ENCODE measurements at regions not wholly inside any gene's neighbourhood (a gene's known extent, or its start where the extent isn't known, plus 50 kb on each side); places are given as distances from the start of the nearest gene placed in this dataset.

DNA sequence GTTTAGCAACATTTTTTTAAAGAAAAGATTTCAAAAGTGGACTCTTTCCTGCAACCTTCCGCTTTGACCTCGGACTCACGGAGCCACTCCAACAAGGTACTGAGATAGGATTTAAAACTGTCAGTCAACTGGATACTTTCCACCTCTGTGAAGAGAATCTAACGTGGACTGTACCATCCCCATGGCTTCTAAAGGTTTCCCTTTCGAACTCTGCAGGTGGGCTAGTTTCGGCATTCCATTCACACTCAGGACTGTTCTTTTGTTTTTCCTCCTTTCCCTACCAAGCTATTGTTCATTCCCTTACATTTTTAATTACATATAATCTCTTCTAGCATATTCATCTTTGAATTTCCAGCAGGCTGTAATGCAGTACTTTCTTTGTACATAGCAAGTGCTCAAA, 88.5 kb upstream of the AKIP1 start:
- H3K4me3 ChIP-seq (ENCODE audit: low read depth, low read length) = no peak overlapping the region
- TF ChIP-seq, protein P1, sequence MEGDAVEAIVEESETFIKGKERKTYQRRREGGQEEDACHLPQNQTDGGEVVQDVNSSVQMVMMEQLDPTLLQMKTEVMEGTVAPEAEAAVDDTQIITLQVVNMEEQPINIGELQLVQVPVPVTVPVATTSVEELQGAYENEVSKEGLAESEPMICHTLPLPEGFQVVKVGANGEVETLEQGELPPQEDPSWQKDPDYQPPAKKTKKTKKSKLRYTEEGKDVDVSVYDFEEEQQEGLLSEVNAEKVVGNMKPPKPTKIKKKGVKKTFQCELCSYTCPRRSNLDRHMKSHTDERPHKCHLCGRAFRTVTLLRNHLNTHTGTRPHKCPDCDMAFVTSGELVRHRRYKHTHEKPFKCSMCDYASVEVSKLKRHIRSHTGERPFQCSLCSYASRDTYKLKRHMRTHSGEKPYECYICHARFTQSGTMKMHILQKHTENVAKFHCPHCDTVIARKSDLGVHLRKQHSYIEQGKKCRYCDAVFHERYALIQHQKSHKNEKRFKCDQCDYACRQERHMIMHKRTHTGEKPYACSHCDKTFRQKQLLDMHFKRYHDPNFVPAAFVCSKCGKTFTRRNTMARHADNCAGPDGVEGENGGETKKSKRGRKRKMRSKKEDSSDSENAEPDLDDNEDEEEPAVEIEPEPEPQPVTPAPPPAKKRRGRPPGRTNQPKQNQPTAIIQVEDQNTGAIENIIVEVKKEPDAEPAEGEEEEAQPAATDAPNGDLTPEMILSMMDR (conservative IDR thresholded peaks at IDR 0.05; ENCODE audit: low read depth, low read length) = no peak
- no peak for DNase-seq (ENCODE audit: low read depth)

DNA sequence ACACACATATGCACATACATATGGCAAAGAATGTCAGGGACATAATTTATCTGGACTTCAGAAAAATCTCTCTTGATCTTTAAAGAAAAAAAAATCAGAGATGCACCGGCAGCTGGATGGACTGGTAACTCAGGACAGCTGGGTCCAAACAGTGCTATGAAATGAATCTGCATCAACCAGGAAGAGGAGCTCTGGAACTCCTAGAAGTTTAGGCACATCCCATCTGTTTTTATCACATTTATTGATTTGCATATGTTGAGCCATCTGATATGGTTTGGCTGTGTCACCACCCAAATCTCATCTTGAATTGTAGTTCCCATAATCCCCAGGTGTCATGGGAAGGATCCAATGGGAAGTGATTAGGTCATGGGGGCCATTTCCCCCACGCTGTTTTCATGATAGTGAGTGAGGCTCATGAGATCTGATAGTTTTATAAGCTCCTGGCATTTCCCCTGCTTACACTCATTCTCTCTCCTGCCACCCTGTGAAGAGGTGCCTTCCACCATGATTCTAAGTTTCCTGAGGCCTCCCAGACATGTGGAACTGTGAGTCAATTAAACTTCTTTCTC, 87.7 kb upstream of the AKIP1 start:
- no peak overlapping the region for H3K4me3 ChIP-seq (ENCODE audit: low read depth, low read length)
- TF ChIP-seq, protein P1 (conservative IDR thresholded peaks at IDR 0.05; ENCODE audit: low read depth, low read length) = no peak
- no peak for DNase-seq (ENCODE audit: low read depth)

DNA sequence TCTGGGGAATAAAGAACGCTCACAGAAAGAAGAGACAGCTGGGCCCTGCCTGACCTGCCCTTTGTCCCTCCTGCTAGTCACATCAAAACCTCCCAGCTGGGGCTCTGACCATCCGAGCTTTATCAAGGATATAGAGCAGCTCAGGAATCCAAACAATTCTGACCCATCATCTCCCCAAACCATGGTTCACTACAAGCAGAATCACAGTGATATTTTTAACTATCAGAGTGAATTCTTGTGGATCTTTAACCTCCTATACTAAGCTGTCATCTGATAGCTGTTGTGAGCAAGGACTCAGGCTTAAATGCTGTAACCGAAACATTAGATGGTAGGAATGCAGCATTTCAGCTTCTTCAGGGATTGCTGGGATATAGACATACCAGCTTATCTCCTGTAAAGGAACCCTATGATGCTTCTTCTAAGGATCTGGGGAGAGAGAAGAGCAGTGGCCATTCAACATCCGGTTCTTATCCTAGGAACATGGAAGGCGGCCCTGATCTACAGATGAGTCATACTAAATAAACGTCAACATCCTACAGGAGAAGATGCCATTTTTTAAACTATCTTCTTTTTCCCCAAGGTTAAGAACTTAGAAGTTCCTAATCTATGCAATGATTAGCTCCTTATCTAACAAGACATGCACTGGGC, 84.7 kb upstream of the AKIP1 start:
- H3K4me3 ChIP-seq (ENCODE audit: low read depth, low read length) = no peak overlapping the region
- TF ChIP-seq, protein P1 (conservative IDR thresholded peaks at IDR 0.05; ENCODE audit: low read depth, low read length) = no peak
- DNase-seq (ENCODE audit: low read depth) = no peak

DNA sequence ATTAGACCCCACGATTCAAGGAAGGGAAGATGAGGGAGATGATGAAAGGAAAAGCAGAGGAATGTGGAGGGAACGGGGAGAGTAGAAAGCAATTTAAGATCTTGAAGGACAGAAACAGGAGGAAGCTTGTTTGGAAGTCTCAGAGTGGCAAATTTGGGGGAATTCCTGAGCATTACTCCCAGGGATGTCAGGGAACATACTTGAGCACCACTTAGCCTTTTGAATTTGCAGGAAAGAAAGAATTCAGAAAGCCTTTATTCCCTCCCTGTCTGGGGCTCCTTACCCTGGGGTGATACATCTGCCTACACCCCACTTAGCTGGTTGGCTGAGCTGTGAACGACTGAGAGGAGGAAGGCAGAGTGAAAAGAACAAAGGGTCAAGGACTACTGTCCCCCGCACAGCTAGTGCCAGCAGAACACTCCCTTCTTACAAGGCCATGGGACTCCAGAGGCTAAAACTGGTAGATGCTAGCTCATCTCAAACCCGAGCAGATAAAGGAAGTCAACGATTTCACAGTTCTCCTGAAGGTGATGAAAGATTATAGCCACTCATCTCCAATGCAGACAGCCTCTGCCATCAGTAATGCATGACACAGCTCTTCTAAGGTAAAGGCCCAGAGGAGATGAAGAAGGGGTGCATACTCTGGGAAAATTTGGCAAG, 84.0 kb upstream of the AKIP1 start:
- TF ChIP-seq, protein P1 (conservative IDR thresholded peaks at IDR 0.05; ENCODE audit: low read depth, low read length) = no peak
- DNase-seq (ENCODE audit: low read depth) = no peak
- H3K4me3 ChIP-seq (ENCODE audit: low read depth, low read length) = no peak overlapping the region

DNA sequence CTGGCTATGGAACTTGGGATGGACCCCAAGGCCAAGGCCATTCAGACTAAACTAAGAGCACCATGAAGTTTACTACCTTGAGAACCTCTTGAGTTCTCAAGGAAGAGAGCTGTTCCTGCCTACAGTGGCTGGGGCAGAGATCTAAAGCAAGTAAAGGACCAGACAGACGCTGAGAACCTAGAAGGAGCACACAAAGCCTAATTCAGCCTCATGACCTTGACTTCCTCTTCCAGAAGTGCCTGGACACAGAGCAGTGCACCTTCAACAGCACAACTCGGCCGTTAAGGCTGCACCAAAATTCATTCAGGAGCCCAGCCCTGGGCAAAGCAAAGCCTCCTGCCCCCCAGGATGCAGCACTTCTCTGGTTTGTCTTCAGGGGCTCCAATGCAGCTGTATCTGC, 82.9 kb upstream of the AKIP1 start:
- TF ChIP-seq, protein P1 (conservative IDR thresholded peaks at IDR 0.05; ENCODE audit: low read depth, low read length) = no peak
- H3K4me3 ChIP-seq (ENCODE audit: low read depth, low read length) = no peak overlapping the region
- DNase-seq (ENCODE audit: low read depth) = no peak

DNA sequence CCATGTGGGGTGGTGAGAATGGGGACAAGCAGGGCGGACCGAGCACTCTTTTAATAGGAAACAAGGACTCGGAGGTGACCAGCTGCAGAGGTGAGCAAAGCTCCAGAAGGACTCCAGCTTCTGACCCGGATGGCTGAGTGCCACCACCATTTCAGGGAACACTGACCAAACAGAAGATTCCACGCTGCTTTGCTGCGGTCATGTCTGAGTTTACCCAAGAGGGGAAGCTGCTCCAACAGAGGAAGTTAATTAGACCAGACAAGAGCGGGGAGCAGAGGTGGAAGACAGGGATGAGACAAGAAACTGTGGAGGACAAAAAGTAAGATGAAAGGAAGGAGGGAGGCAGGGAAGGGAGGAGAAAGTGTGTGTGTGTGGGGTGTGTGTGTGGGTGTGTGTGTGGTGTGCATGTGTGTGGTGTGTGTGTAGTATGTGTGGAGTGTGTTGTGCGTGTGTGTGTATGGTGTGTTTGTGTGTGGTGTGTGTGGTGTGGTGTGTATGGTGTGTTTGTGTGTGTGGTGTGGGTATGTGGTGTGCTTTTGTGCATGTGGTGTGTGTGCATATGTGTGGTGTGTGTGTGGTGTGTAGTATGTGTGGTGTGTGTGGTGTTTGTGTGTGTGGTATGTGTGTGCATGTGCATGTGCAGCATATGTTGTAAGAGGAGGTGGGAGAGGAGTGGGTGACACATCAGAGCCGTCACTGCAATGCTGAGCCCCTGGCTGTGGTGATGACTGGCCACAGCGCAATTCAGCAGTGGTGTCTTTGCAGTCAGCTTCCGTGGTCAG, 82.2 kb upstream of the AKIP1 start:
- H3K4me3 ChIP-seq (ENCODE audit: low read depth, low read length) = no peak overlapping the region
- TF ChIP-seq, protein P1 (conservative IDR thresholded peaks at IDR 0.05; ENCODE audit: low read depth, low read length) = no peak
- DNase-seq (ENCODE audit: low read depth) = no peak

Data from epithelial cell of proximal tubule (primary cell).